ENCODE measurements at regions not wholly inside any gene's neighbourhood (a gene's known extent, or its start where the extent isn't known, plus 50 kb on each side); places are given as distances from the start of the nearest gene placed in this dataset.
A peak's percentile ranks its signal among the peaks of the same experiment; 100 is the strongest.

GRCh38 chr5:142248853-142249462, 75.9 kb downstream of the SPRY4 start:
- Mint-ChIP-seq H3K27me3 (no peaks in the 10 kb centered on the region), H3K4me1 (ENCODE audit: low read depth) (peaks cover 16% of the 10 kb centered on the region), H3K27ac (peak overlapping the region; percentile 17), H3K4me3 (ENCODE audit: low read depth) (no peak overlapping the region), H3K9me3 (ENCODE audit: low read depth) (no peaks in the 10 kb centered on the region), H3K36me3 (ENCODE audit: insufficient read depth) (no peaks in the 10 kb centered on the region)
- DNase-seq (ENCODE audit: low spot score, unreplicated experiment) = no peak
- TF ChIP-seq CTCF (IDR thresholded peaks at IDR 0.05; ENCODE audit: unreplicated experiment) = no peak

GRCh38 chr5:142246258-142246657, 78.6 kb downstream of the SPRY4 start:
- TF ChIP-seq CTCF (IDR thresholded peaks at IDR 0.05; ENCODE audit: unreplicated experiment) = no peak
- Mint-ChIP-seq H3K27me3 (no peaks in the 10 kb centered on the region), H3K27ac (no peak overlapping the region), H3K9me3 (ENCODE audit: low read depth) (no peaks in the 10 kb centered on the region), H3K36me3 (ENCODE audit: insufficient read depth) (no peaks in the 10 kb centered on the region), H3K4me3 (ENCODE audit: low read depth) (no peak overlapping the region), H3K4me1 (ENCODE audit: low read depth) (peaks cover 16% of the 10 kb centered on the region)
- DNase-seq (ENCODE audit: low spot score, unreplicated experiment) = no peak

- Mint-ChIP-seq H3K27me3 (no peaks in the 10 kb centered on the region), H3K4me1 (ENCODE audit: low read depth) (peaks cover 16% of the 10 kb centered on the region), H3K36me3 (ENCODE audit: insufficient read depth) (no peaks in the 10 kb centered on the region), H3K27ac (no peak overlapping the region), H3K9me3 (ENCODE audit: low read depth) (no peaks in the 10 kb centered on the region), H3K4me3 (ENCODE audit: low read depth) (no peak overlapping the region)
- no peak for DNase-seq (ENCODE audit: low spot score, unreplicated experiment)
- no peak for TF ChIP-seq CTCF (IDR thresholded peaks at IDR 0.05; ENCODE audit: unreplicated experiment)
Measured at GRCh38 chr5:142245786-142246185, 79.0 kb downstream of the SPRY4 start.

GRCh38 chr5:142244440-142244839, 80.4 kb downstream of the SPRY4 start:
- H3K27me3 Mint-ChIP-seq = no peaks in the 10 kb centered on the region
- H3K4me3 Mint-ChIP-seq (ENCODE audit: low read depth) = no peak overlapping the region
- no peak for DNase-seq (ENCODE audit: low spot score, unreplicated experiment)
- peaks cover 12% of the 10 kb centered on the region for H3K4me1 Mint-ChIP-seq (ENCODE audit: low read depth)
- TF ChIP-seq CTCF (IDR thresholded peaks at IDR 0.05; ENCODE audit: unreplicated experiment) = no peak
- H3K27ac Mint-ChIP-seq = no peak overlapping the region
- no peaks in the 10 kb centered on the region for H3K9me3 Mint-ChIP-seq (ENCODE audit: low read depth)
- H3K36me3 Mint-ChIP-seq (ENCODE audit: insufficient read depth) = no peaks in the 10 kb centered on the region

- no peak for DNase-seq (ENCODE audit: low spot score, unreplicated experiment)
- Mint-ChIP-seq H3K27ac (no peak overlapping the region), H3K27me3 (no peaks in the 10 kb centered on the region), H3K4me1 (ENCODE audit: low read depth) (no peaks in the 10 kb centered on the region), H3K4me3 (ENCODE audit: low read depth) (no peak overlapping the region), H3K36me3 (ENCODE audit: insufficient read depth) (no peaks in the 10 kb centered on the region), H3K9me3 (ENCODE audit: low read depth) (no peaks in the 10 kb centered on the region)
- TF ChIP-seq CTCF (IDR thresholded peaks at IDR 0.05; ENCODE audit: unreplicated experiment) = no peak
Measured at GRCh38 chr5:142242272-142242671, 82.5 kb downstream of the SPRY4 start.

Data from progenitor cell of endocrine pancreas (in vitro differentiated cells).